Spleen (tissue), 7 donors: ENCODE measurements at regions not wholly inside any gene's neighbourhood (a gene's known extent, or its start where the extent isn't known, plus 50 kb on each side); places are given as distances from the start of the nearest gene placed in this dataset.

Experiments used
- CTCF ChIP-seq, 11 experiments: fragments of 200-600 bp in 7 of 11; fragments of 450-650 bp in 4 of 11; sonication (generic) in 4 of 11; IDR thresholded peaks in 8 of 11; conservative IDR thresholded peaks in 3 of 11; 1 replicate in 7 of 11; 2 replicates in 4 of 11; pipeline versions ENCODE4 v1.4.0 to v1.8.0; 2016 to 2021; ENCODE audit warnings: antibody characterized with exemption in 11 of 11, inconsistent platforms in 4 of 11, mild to moderate bottlenecking in 1 of 11
- POLR2AphosphoS5 ChIP-seq, 3 donors: sonication (generic); formaldehyde crosslinking; IDR thresholded peaks; one replicate each; pipeline ENCODE4 v1.5.1; 2017; ENCODE audit warnings: antibody characterized with exemption in 3 of 3
- donor health status: DM: no; HTN: no; CAD: no; lungs with moderate emphysema.
- donor health status: DM: no; HTN: no; CAD: no.
- donor health status: DM: no; HTN: no; CAD: no.

- TF ChIP-seq CTCF (IDR thresholded peaks at IDR 0.05 in 8 of 11, conservative IDR thresholded peaks at IDR 0.05 in 3 of 11) (no peak), POLR2AphosphoS5 (IDR thresholded peaks at IDR 0.05) (no peak)
Observed at GRCh38 chr14:97138801-97139200, 341.6 kb downstream of the VRK1 start.
